HG02759 (cell line): ENCODE measurements at regions not wholly inside any gene's neighbourhood (a gene's known extent, or its start where the extent isn't known, plus 50 kb on each side); places are given as distances from the start of the nearest gene placed in this dataset.
"Not testable (repeated sequence)": the region's sequence is repeated elsewhere in the genome, so short reads cannot be mapped to it uniquely, and the experiment has no call there.

Experiments used
- ATAC-seq: cut with Tn5 transposase; IDR thresholded peaks from one replicate; pipeline ENCODE4 v1.9.1; 2021; ENCODE audit warnings: mild to moderate bottlenecking, moderate library complexity; ENCODE audit not compliant: unreplicated experiment

GRCh38 chr7:41438705-41439514 is 264.0 kb downstream of the INHBA start:
- ATAC-seq: no peak

DNA sequence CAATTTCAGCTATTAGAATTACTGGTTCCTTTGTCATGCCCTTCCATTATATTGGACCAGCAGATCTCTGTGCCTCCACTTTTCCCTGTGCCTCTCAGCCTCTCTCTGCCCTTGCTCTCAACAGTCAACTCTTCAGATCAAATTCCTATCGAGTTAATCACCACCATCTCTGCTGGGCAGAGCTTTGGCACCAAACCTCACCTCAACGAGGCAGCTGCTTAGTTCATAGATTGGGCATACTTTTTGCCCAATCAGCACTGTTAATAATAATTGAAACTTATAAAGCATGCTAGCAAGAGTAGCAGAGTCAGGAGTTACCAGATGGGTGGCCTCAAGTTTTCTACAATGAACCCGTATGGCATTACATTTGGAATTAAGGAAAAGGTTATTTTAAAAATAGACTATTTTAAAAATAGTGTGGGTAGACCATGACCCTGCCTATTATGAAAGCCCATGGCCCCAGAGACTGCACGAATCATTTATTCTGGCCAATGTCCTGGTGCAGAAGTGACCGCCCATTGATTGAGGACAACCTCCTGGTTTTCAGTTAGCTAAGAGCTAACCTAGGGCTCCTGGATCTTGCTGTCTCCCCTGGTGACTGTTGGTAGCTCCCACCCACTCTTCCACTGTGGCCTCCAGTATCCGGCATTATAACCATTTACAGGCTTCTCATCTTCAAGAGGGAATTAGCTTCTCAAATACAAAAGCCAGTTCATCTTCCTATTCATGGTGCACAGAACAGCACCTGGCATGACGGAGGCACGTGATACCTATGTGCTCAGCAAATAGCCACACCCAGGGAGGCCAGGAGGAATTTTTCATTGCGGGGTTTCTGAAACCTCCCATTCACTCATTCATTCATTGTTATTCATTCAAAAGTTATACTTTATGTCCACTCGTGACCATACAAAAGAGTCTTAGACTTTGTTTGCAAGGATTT is 265.4 kb downstream of the INHBA start:
- ATAC-seq: no peak

DNA sequence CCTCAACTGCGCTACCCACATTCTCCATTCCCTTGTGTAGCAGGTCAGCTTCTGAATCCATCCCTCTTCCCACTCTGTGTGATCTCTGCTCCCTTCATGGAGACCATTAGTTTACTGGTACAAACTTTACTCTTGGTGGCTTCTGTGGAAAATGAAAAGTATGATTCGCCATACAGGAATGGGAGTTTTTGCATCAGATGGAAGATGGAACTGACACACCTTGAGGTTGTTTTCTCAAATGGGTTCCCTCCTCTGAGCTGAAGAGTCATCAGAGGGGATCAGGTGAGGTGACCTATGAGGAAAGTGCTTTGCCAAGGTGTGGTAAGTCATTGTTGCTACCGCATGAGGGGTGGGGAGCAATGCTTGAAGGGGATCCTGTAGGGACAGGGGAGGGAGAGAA is 266.8 kb downstream of the INHBA start:
- no peak for ATAC-seq

DNA sequence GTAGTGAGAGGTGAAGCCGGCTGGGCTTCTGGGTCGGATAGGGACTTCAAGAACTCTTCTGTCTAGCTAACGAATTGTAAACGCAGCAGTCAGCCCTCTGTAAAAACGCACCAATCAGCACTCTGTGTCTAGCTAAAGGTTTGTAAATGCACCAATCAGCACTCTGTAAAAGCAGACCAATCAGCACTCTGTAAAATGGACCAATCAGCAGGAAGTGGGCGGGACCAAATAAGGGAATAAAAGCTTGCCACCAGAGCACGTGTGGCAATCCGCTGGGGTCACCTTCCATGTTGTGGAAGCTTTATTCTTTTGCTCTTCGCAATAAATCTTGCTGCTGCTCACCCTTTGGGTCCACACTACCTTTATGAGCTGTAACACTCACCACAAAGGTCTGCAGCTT is 267.9 kb downstream of the INHBA start:
- ATAC-seq: not testable (repeated sequence)

DNA sequence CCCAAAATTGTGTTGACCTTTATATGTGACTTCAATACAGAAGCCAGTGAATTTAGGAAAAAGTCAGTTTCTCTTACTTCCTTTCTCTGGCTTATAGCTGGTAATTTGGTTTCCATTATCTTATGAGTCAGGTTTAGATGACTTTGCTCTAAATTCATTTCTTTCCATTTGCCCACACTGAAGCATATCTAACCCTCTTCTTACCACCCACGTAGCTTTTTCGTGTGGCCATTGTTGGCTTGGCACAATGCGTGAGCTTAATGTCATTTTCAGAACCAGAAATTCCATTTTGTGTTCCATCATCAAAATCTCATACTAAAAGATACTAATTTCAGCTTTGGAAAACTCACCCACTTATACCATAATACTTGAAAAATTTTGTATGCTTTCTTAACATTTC is 271.2 kb downstream of the INHBA start:
- no peak for ATAC-seq

- ATAC-seq: no peak
Measured at GRCh38 chr7:41428381-41428780, 274.5 kb downstream of the INHBA start.

DNA sequence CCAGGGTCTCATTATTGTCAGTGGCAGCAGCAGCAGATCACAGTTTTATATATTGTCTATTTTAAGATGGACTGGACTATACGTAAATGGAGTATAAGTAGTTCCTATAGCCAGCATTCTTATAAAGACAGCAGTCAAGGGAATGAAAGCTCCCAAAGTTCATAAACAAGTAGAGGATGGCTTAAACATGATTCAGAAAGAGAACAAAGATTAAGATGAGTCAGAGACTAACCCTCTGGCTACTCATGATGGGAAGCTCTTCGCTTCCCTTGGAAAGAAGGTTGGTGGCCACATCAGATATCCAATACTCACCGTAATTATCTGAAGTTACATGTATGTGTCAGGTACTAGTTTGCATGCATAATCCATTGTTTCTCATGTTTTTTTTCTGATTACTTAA is 277.0 kb downstream of the INHBA start:
- no peak for ATAC-seq

- ATAC-seq: no peak
Measured at GRCh38 chr7:41421056-41421455, 281.8 kb downstream of the INHBA start.

- ATAC-seq: no peak
Measured at GRCh38 chr7:41420421-41420820, 282.5 kb downstream of the INHBA start.

- no peak for ATAC-seq
Measured at GRCh38 chr7:41418337-41418736, 284.6 kb downstream of the INHBA start.

DNA sequence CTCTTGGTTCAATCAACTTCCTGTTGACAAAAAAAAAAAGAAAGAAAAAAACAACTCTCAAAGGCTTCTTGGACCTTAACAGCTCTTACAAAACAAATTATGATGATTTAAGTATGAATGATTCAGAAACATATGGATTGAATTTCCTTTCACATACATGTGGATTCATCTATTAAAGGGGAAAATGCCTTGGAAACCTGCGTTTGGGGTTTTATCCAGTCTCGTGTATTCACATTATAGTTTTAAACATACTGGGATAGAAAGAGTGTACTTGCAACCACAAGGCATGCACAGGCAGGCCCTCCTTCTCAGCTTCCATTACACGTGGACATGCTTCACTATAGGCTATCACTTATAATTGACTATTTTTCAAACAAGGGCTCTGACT is 286.7 kb downstream of the INHBA start:
- ATAC-seq: no peak

- no peak for ATAC-seq
Measured at GRCh38 chr7:41415471-41416207, 287.3 kb downstream of the INHBA start.

GRCh38 chr7:41415051-41415450 is 287.8 kb downstream of the INHBA start:
- no peak for ATAC-seq

- ATAC-seq: no peak
Measured at GRCh38 chr7:41404375-41405074, 298.4 kb downstream of the INHBA start.

DNA sequence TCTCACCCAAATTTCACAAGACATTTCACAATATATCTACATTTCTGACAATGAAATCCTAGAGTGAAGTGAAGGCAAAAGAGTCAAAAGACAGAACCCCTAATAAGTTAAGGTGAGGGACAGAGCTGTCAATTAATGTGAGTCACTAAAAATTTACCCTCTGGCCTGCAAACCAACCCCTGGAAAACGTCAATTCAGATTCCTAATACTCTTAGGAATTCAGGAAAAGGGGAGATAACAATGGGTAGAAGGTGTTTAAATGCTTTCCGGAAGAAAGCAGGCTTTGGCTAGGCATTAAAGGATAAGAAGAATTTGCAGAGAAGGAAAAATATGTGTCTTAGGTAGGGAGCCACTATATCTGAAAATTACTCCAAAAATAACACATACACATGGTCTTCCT is 299.6 kb downstream of the INHBA start:
- ATAC-seq: no peak

DNA sequence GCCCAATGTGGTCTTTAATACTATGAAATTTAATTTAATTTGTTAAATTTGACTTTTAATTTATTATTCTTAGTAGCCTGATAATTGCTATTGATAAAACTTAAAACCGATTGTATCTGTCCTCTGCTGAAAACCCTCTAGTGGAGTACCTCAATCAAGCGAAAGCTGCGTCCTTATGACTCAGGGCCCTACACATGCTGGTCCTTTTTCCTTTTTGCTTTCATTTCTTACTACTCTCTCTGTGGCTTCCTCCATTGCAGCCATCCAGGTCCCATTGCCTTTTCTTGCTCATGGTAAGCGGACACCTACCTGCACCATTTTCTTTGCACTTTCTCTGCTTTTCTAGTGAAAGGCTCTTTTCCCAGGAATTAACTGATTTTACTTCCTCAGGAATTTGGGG is 301.1 kb downstream of the INHBA start:
- no peak for ATAC-seq

DNA sequence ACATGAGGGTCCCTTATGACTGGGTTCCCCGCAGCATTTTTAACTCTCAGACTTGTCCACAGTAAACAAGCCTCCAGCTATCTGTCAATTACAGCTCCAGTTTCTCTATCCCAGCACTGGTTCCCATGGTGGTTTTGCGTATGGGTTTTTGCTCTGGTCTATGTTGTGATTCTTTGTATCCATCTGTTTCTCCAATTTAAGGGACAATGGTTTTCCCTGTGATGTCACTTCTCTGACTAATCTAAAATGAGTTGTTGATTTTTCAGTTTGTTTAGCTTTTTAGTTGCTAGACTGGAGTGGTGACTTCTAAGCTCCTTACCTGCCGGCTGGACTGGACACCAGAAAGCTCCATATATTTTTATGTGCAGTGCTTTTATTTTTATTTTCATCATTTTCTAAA is 303.7 kb downstream of the INHBA start:
- ATAC-seq: no peak

DNA sequence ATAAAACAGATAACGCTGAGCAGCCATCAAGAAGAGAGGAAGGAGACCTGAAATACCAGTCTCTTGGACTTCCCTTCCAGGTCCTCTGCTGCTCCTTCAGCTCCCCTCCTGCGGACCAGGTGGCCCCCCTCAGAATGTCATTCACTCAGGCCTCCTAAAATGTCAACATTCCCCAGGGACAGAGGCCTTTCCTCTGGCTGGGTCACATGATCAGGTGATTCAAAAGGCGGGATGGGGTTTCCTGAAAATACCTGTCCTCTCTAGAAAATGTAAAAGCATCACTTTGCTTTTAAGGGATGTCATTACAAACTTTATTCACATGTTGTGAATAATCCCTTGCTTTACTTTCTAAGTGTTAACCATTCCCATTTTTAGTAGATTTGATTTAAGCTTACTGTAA is 311.1 kb downstream of the INHBA start:
- ATAC-seq: no peak

DNA sequence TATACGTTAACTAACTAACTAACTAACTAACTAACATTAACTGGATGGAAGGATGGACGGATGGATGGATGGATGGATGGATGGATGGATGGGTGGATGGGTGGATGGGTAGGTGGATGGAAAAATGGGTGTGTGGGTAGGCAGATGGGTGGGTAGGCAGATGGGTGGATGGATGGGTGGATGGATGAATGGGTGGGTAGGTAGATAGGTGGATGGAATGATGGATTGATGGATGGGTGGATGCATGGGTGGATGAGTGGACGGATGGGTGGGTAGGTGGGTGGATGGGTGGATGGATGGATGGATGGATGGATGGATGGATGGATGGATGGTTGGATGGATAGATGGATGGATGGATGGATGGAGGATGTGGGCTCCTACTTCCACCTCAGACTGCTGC is 314.0 kb downstream of the INHBA start:
- ATAC-seq: not testable (repeated sequence)

DNA sequence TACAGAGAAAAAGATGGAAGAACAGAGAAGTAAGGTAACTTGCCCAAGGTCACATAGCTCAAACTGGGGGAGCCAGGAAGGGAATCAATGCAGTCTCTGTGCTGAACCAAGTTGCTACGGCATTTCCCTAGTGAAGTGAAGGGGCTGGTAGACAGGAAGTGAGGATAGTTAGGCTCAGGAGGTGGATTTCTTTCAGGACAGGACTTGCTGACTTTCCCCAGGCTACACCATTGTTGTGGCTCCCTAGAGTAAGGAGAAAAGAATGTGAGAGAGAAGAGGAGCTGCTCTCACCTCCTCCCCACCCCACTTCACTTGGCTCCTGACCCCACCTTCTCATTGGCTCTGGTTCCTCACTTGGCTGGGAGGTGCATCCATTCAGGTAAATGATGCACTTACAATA is 316.9 kb downstream of the INHBA start:
- no peak for ATAC-seq

- no peak for ATAC-seq
Measured at GRCh38 chr7:41384418-41384817, 318.5 kb downstream of the INHBA start.
